ENCODE measurements at regions not wholly inside any gene's neighbourhood (a gene's known extent, or its start where the extent isn't known, plus 50 kb on each side); places are given as distances from the start of the nearest gene placed in this dataset.

- Histone ChIP-seq H3K36me3 (ENCODE audit: control insufficient read depth, insufficient read depth, low read length) (peaks cover 2% of the 10 kb centered on the region), H3K9me3 (ENCODE audit: control insufficient read depth, insufficient read depth, low read length) (no peaks in the 10 kb centered on the region), H3K27ac (ENCODE audit: low read depth, low read length) (no peak overlapping the region), H3K27me3 (ENCODE audit: control insufficient read depth, insufficient read depth, low read length) (no peaks in the 10 kb centered on the region), H3K4me1 (ENCODE audit: control insufficient read depth, insufficient read depth, low read length) (peaks cover 4% of the 10 kb centered on the region), H3K4me3 (ENCODE audit: low read depth, low read length) (no peak overlapping the region)
- 93% methylated on average over 5 of the region's 5 CpGs for WGBS (ENCODE audit: insufficient coverage)
- DNase-seq (ENCODE audit: low read depth in 4 of 6, low spot score in 6 of 6): no peak
These were observed 191.3 kb upstream of the PWP1 start for GRCh38 chr12:107494331-107494730.

GRCh38 chr12:107495604-107496003 is 190.0 kb upstream of the PWP1 start:
- Histone ChIP-seq H3K4me3 (ENCODE audit: low read depth, low read length) (no peak overlapping the region), H3K27ac (ENCODE audit: low read depth, low read length) (no peak overlapping the region), H3K36me3 (ENCODE audit: control insufficient read depth, insufficient read depth, low read length) (peaks cover 2% of the 10 kb centered on the region), H3K9me3 (ENCODE audit: control insufficient read depth, insufficient read depth, low read length) (no peaks in the 10 kb centered on the region), H3K4me1 (ENCODE audit: control insufficient read depth, insufficient read depth, low read length) (peaks cover 4% of the 10 kb centered on the region), H3K27me3 (ENCODE audit: control insufficient read depth, insufficient read depth, low read length) (no peaks in the 10 kb centered on the region)
- no CpG with 5 or more reads among the region's 2 CpGs for WGBS (ENCODE audit: insufficient coverage)
- DNase-seq (ENCODE audit: low read depth in 4 of 6, low spot score in 6 of 6): no peak

- H3K27ac ChIP-seq (ENCODE audit: low read depth, low read length): no peak overlapping the region
- 90% methylated on average over 1 of the region's 2 CpGs for WGBS (ENCODE audit: insufficient coverage)
- no peak for DNase-seq (ENCODE audit: low read depth in 4 of 6, low spot score in 6 of 6)
- H3K9me3 ChIP-seq (ENCODE audit: control insufficient read depth, insufficient read depth, low read length): no peaks in the 10 kb centered on the region
- peaks cover 4% of the 10 kb centered on the region for H3K4me1 ChIP-seq (ENCODE audit: control insufficient read depth, insufficient read depth, low read length)
- H3K4me3 ChIP-seq (ENCODE audit: low read depth, low read length): no peak overlapping the region
- H3K27me3 ChIP-seq (ENCODE audit: control insufficient read depth, insufficient read depth, low read length): no peaks in the 10 kb centered on the region
- peaks cover 2% of the 10 kb centered on the region for H3K36me3 ChIP-seq (ENCODE audit: control insufficient read depth, insufficient read depth, low read length)
These were observed 188.4 kb upstream of the PWP1 start for GRCh38 chr12:107497231-107497630.

GRCh38 chr12:107500307-107500706 is 185.3 kb upstream of the PWP1 start:
- Histone ChIP-seq H3K27me3 (ENCODE audit: control insufficient read depth, insufficient read depth, low read length) (no peaks in the 10 kb centered on the region), H3K36me3 (ENCODE audit: control insufficient read depth, insufficient read depth, low read length) (no peaks in the 10 kb centered on the region), H3K27ac (ENCODE audit: low read depth, low read length) (no peak overlapping the region), H3K9me3 (ENCODE audit: control insufficient read depth, insufficient read depth, low read length) (no peaks in the 10 kb centered on the region), H3K4me1 (ENCODE audit: control insufficient read depth, insufficient read depth, low read length) (no peaks in the 10 kb centered on the region), H3K4me3 (ENCODE audit: low read depth, low read length) (no peak overlapping the region)
- no peak for DNase-seq (ENCODE audit: low read depth in 4 of 6, low spot score in 6 of 6)
- WGBS (ENCODE audit: insufficient coverage): 81% methylated on average over 6 of the region's 6 CpGs

DNA sequence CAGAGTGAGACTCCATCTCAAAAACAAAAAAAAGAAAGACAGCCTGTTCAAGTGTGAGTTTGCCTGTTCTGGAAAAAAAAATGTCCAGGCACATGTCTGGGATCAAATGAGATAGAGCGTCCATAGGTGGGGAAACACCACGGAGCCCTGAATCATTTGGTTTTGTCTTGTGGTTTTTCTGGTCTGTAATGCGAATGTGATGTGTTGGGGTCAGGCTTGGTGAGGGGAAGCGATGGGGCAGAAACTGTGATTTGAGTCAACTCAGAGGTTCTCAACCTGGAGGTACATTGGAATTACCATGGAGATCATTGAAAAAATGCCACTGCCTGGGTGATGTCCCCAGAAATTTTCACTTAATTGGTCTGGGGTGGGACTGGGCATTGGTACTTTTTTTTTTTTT is 183.9 kb upstream of the PWP1 start:
- no peak overlapping the region for H3K27ac ChIP-seq (ENCODE audit: low read depth, low read length)
- H3K36me3 ChIP-seq (ENCODE audit: control insufficient read depth, insufficient read depth, low read length): no peaks in the 10 kb centered on the region
- H3K4me1 ChIP-seq (ENCODE audit: control insufficient read depth, insufficient read depth, low read length): no peaks in the 10 kb centered on the region
- no peak overlapping the region for H3K4me3 ChIP-seq (ENCODE audit: low read depth, low read length)
- 77% methylated on average over 4 of the region's 4 CpGs for WGBS (ENCODE audit: insufficient coverage)
- no peaks in the 10 kb centered on the region for H3K9me3 ChIP-seq (ENCODE audit: control insufficient read depth, insufficient read depth, low read length)
- no peak for DNase-seq (ENCODE audit: low read depth in 4 of 6, low spot score in 6 of 6)
- no peaks in the 10 kb centered on the region for H3K27me3 ChIP-seq (ENCODE audit: control insufficient read depth, insufficient read depth, low read length)

DNA sequence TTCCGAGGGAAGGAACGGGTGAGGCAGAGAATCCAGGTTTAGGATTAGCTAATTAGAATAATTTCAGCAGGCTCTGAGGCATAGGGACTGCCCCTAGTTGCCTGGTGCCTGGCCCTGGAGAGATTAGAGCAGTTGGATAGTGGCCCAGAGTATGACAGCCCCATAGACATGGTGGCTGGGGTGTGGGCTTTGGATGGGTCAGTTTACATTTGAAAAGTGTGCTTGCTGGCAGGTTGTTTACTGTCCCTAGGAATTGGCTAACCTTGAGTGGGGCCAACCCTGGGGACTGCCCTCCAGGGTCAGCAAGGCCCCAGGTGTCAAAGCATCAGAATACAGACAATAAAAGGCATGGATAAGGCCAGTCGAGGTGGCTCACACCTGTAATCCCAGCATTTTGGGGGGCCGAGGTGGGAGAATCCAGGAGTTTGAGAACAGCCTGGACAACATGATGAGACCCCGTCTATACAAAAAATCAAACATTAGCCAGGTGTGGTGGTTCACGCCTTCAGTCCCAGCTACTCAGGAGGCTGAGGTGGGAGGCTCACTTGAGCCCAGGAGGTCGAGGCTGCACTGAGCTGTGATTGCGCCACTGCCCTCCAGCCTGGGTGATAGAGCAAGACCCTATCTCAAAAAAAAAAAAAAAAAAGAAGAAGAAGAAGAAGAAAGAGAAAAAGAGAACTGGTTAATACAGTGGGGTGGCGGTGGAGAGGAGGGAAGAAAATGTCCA is 182.3 kb upstream of the PWP1 start:
- Histone ChIP-seq H3K9me3 (ENCODE audit: control insufficient read depth, insufficient read depth, low read length) (no peaks in the 10 kb centered on the region), H3K4me1 (ENCODE audit: control insufficient read depth, insufficient read depth, low read length) (no peaks in the 10 kb centered on the region)
- 88% methylated on average over 7 of the region's 9 CpGs for WGBS (ENCODE audit: insufficient coverage)

DNA sequence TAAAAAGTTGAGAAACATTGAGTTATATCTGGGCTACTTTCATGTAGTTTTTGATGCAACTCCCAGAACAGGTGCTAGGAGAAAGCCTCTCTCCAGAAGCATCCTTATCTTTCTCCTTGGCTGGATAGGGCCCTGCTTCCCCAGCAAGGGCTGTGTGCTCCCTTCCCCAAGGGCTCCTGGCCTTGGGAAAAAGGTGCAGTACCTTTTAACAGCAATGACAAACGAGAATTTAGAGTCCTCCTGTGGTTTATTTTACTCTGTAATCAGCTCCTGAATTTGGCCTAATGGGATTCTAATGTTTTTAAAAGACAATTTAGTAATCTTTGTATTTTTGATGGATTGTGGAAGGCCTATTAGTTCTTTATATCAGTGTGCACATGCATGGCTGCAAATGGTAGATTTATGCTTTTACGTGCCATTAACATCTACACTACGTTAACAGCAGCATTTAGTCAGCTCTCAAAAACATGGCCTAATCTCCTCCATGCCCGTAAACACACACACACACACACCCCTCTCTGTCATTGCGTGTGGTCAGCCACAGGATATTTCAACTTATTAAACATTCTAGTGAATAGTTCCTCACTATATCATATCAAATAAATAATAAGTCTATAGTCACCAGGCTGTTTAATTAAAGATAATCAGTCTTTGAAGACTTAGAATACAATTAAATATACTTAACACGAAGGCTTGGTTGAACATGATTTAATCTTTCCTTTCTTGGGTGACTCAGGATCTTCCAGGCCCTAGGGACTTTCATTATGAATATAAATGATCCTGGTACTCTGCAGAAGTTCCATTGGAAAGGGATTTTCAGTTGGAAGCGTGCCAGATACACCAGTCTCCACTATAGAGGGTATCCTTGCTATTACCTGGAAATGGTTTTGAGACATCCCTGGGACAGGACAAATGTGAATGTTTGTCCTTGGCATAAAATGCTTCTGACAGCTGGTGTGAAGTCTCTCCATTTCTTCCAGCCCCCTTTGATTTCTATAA is 181.4 kb upstream of the PWP1 start:
- 100% methylated on average over 1 of the region's 7 CpGs for WGBS (ENCODE audit: insufficient coverage)
- no peaks in the 10 kb centered on the region for H3K9me3 ChIP-seq (ENCODE audit: control insufficient read depth, insufficient read depth, low read length)
- no peak overlapping the region for H3K4me3 ChIP-seq (ENCODE audit: low read depth, low read length)
- no peaks in the 10 kb centered on the region for H3K36me3 ChIP-seq (ENCODE audit: control insufficient read depth, insufficient read depth, low read length)
- peak in 1 of 6 donors; percentile 72 for DNase-seq (ENCODE audit: low read depth in 4 of 6, low spot score in 6 of 6)
- no peaks in the 10 kb centered on the region for H3K27me3 ChIP-seq (ENCODE audit: control insufficient read depth, insufficient read depth, low read length)
- no peaks in the 10 kb centered on the region for H3K4me1 ChIP-seq (ENCODE audit: control insufficient read depth, insufficient read depth, low read length)
- H3K27ac ChIP-seq (ENCODE audit: low read depth, low read length): no peak overlapping the region

More for the DNA sequence above, 182.3 kb upstream of the PWP1 start:
- Histone ChIP-seq H3K27ac (ENCODE audit: low read depth, low read length) (no peak overlapping the region), H3K36me3 (ENCODE audit: control insufficient read depth, insufficient read depth, low read length) (no peaks in the 10 kb centered on the region), H3K27me3 (ENCODE audit: control insufficient read depth, insufficient read depth, low read length) (no peaks in the 10 kb centered on the region), H3K4me3 (ENCODE audit: low read depth, low read length) (no peak overlapping the region)
- no peak for DNase-seq (ENCODE audit: low read depth in 4 of 6, low spot score in 6 of 6)

- 57% methylated on average over 3 of the region's 4 CpGs for WGBS (ENCODE audit: insufficient coverage)
- Histone ChIP-seq H3K4me3 (ENCODE audit: low read depth, low read length) (no peak overlapping the region), H3K27me3 (ENCODE audit: control insufficient read depth, insufficient read depth, low read length) (no peaks in the 10 kb centered on the region), H3K36me3 (ENCODE audit: control insufficient read depth, insufficient read depth, low read length) (no peaks in the 10 kb centered on the region), H3K9me3 (ENCODE audit: control insufficient read depth, insufficient read depth, low read length) (no peaks in the 10 kb centered on the region), H3K4me1 (ENCODE audit: control insufficient read depth, insufficient read depth, low read length) (peaks cover 4% of the 10 kb centered on the region), H3K27ac (ENCODE audit: low read depth, low read length) (no peak overlapping the region)
- no peak for DNase-seq (ENCODE audit: low read depth in 4 of 6, low spot score in 6 of 6)
These were observed 176.2 kb upstream of the PWP1 start for GRCh38 chr12:107509421-107509820.

- H3K9me3 ChIP-seq (ENCODE audit: control insufficient read depth, insufficient read depth, low read length): no peaks in the 10 kb centered on the region
- no peaks in the 10 kb centered on the region for H3K27me3 ChIP-seq (ENCODE audit: control insufficient read depth, insufficient read depth, low read length)
- H3K4me3 ChIP-seq (ENCODE audit: low read depth, low read length): no peak overlapping the region
- peaks cover 4% of the 10 kb centered on the region for H3K4me1 ChIP-seq (ENCODE audit: control insufficient read depth, insufficient read depth, low read length)
- H3K36me3 ChIP-seq (ENCODE audit: control insufficient read depth, insufficient read depth, low read length): no peaks in the 10 kb centered on the region
- no peak for DNase-seq (ENCODE audit: low read depth in 4 of 6, low spot score in 6 of 6)
- WGBS (ENCODE audit: insufficient coverage): no CpG with 5 or more reads among the region's 2 CpGs
- H3K27ac ChIP-seq (ENCODE audit: low read depth, low read length): no peak overlapping the region
These were observed 175.4 kb upstream of the PWP1 start for GRCh38 chr12:107510211-107510610.

Data from spinal cord (tissue), 9 donors.